HepG2 (cell line): ENCODE measurements at regions not wholly inside any gene's neighbourhood (a gene's known extent, or its start where the extent isn't known, plus 50 kb on each side); places are given as distances from the start of the nearest gene placed in this dataset.

Experiments
- ATAC-seq: fragments of 200-7000 bp; cut with Tn5 transposase; 3 replicates; pipeline ENCODE4 v1.9.1; 2020; ENCODE audit warnings: mild to moderate bottlenecking, moderate library complexity
- BruUV-seq: library from RNA; stranded (reverse); fragments of 400-500 nt; replicated peaks from 2 replicates; lab custom pipeline; 2021; lab: Mats Ljungman, UMichigan
- CTCF ChIA-PET: fragments of 300-600 bp; formaldehyde crosslinking; extraction: SDS; loops from one replicate; lab custom pipeline; 2021; ENCODE audit warnings: low total read pairs, inconsistent platforms, low intra/inter-chr PET ratio; lab: Yijun Ruan, JAX
- POLR2A ChIA-PET: fragments of 350-600 bp; sonication (Branson Sonifier 250); formaldehyde crosslinking; loops from one replicate; lab custom pipeline; 2020; ENCODE audit warnings: antibody characterized with exemption, inconsistent platforms; lab: Yijun Ruan, JAX
- DNase-seq: peaks from one replicate; pipeline ENCODE4 v3.0.0-alpha.2; 2015; ENCODE audit warnings: low spot score
- FAIRE-seq: peaks from 3 replicates; lab custom pipeline; 2011; peaks lifted over from hg19 to GRCh38; lab: Jason Lieb, UNC
- H2AFZ ChIP-seq: one replicate; pipeline ENCODE4 v1.6.1; 2011; ENCODE audit warnings: low read length, inconsistent platforms
- H3K27ac ChIP-seq: fragments of 300-600 bp; 3 replicates; pipeline ENCODE4 v1.8.0; 2011; ENCODE audit warnings: mixed run types, mild to moderate bottlenecking, mixed read lengths, low read length, inconsistent platforms; ENCODE audit not compliant: insufficient read depth; ENCODE audit errors: extremely low read length
- H3K27me3 ChIP-seq, 2 experiments: fragments of 200-600 bp in 1 of 2; 2 replicates in 1 of 2; 3 replicates in 1 of 2; pipeline versions ENCODE4 v1.6.0 to v1.8.0; 2011; ENCODE audit warnings: low read length in 2 of 2, mild to moderate bottlenecking in 2 of 2, moderate library complexity in 2 of 2, inconsistent platforms in 1 of 2; ENCODE audit not compliant: insufficient read depth in 2 of 2, control insufficient read depth in 1 of 2
- H3K36me3 ChIP-seq, 2 experiments: fragments of 200-600 bp in 1 of 2; replicated peaks in 1 of 2; 2 replicates in 1 of 2; 3 replicates in 1 of 2; pipeline versions ENCODE4 v1.5.1 to v1.8.0; 2011; ENCODE audit warnings: low read length in 2 of 2, inconsistent platforms in 1 of 2; ENCODE audit not compliant: insufficient read depth in 2 of 2, control insufficient read depth in 1 of 2
- H3K4me1 ChIP-seq: 2 replicates; pipeline ENCODE4 v1.5.1; 2012; ENCODE audit warnings: low read length, inconsistent platforms; ENCODE audit not compliant: insufficient read depth
- H3K4me2 ChIP-seq: 2 replicates; pipeline ENCODE4 v1.6.0; 2011; ENCODE audit warnings: low read depth, low read length, inconsistent platforms
- H3K4me3 ChIP-seq, 3 experiments: fragments of 200-600 bp in 1 of 3; sonication (generic), shearing (Covaris generic) in 1 of 3; replicated peaks in 1 of 3; 2 replicates each; pipeline ENCODE4 v1.5.1; 2011 to 2016; ENCODE audit warnings: low read length in 3 of 3, inconsistent platforms in 2 of 3, low read depth in 2 of 3, mild to moderate bottlenecking in 2 of 3, control low read depth in 1 of 3, mixed read lengths in 1 of 3; ENCODE audit not compliant: insufficient read depth in 1 of 3
- H3K79me2 ChIP-seq: one replicate; pipeline ENCODE4 v1.6.1; 2011; ENCODE audit warnings: low read length, inconsistent platforms; ENCODE audit not compliant: insufficient read depth
- H3K9ac ChIP-seq: 2 replicates; pipeline ENCODE4 v1.6.0; 2011; ENCODE audit warnings: mild to moderate bottlenecking, low read depth, low read length, inconsistent platforms; ENCODE audit not compliant: insufficient read depth
- H3K9me3 ChIP-seq: 2 replicates; pipeline ENCODE4 v1.5.1; 2012; ENCODE audit warnings: mild to moderate bottlenecking, low read length
- H4K20me1 ChIP-seq: 2 replicates; pipeline ENCODE4 v1.6.0; 2011; ENCODE audit warnings: inconsistent platforms, mild to moderate bottlenecking, low read length, moderate library complexity; ENCODE audit not compliant: insufficient read depth
- BORCS8-MEF2B ChIP-seq: sonication (generic); formaldehyde crosslinking; IDR thresholded peaks from 2 replicates; pipeline ENCODE4 v1.8.0; 2022; ENCODE audit warnings: mild to moderate bottlenecking, missing genetic modification reagents
- CHD4 ChIP-seq: fragments of 200-600 bp; sonication (generic); IDR thresholded peaks from 2 replicates; pipeline ENCODE4 v1.7.0; 2017; ENCODE audit warnings: mild to moderate bottlenecking, low read length, borderline replicate concordance
- HDAC2 ChIP-seq: sonication (generic); formaldehyde crosslinking; IDR thresholded peaks from 2 replicates; pipeline ENCODE4 v1.4.0; 2020; ENCODE audit warnings: missing genetic modification reagents
- KDM4B ChIP-seq: sonication (generic); formaldehyde crosslinking; IDR thresholded peaks from 2 replicates; pipeline ENCODE4 v1.4.0; 2020; ENCODE audit warnings: missing genetic modification reagents
- MIER3 ChIP-seq: IDR thresholded peaks from 2 replicates; pipeline ENCODE4 v1.6.1; 2016; ENCODE audit warnings: missing compliant biosample characterization, borderline replicate concordance
- PHF8 ChIP-seq: sonication (generic); formaldehyde crosslinking; IDR thresholded peaks from 2 replicates; pipeline ENCODE4 v1.5.0; 2020; ENCODE audit warnings: missing genetic modification reagents
- RCOR2 ChIP-seq: IDR thresholded peaks from 2 replicates; pipeline ENCODE4 v1.6.1; 2016; ENCODE audit warnings: missing biosample characterization, missing genetic modification reagents
- RXRA ChIP-seq: sonication (generic); formaldehyde crosslinking; IDR thresholded peaks from 2 replicates; pipeline ENCODE4 v1.5.1; 2020; ENCODE audit warnings: missing genetic modification reagents
- ZBTB38 ChIP-seq: sonication (generic); formaldehyde crosslinking; IDR thresholded peaks from 2 replicates; pipeline ENCODE4 v1.5.1; 2020; ENCODE audit warnings: mild to moderate bottlenecking, missing genetic modification reagents
- ZFP36L2 ChIP-seq: sonication (generic); formaldehyde crosslinking; IDR thresholded peaks from 2 replicates; pipeline ENCODE4 v1.4.0; 2020; ENCODE audit warnings: missing genetic modification reagents
- ZNF24 ChIP-seq: fragments of 450-650 bp; IDR thresholded peaks from 2 replicates; pipeline ENCODE4 v1.6.1; 2017; ENCODE audit warnings: antibody characterized with exemption, mild to moderate bottlenecking
- ZNF644 ChIP-seq: IDR thresholded peaks from 2 replicates; pipeline ENCODE4 v1.6.1; 2016; ENCODE audit warnings: low read depth
- ZNF720 ChIP-seq: sonication (generic); formaldehyde crosslinking; IDR thresholded peaks from 2 replicates; pipeline ENCODE4 v1.4.0; 2020; ENCODE audit warnings: missing genetic modification reagents
- WGBS: methylation state at CpG from one replicate; pipeline ENCODE4 v1.1.6; 2017; ENCODE audit warnings: low lambda C conversion rate; 5-methylcytosine and 5-hydroxymethylcytosine counted together
- in situ Hi-C: cut with HindIII; loops from 2 replicates; pipeline ENCODE4 v1.10.0; 2017; ENCODE audit warnings: low pct_unique_long_range_greater_than_20kb; ENCODE audit not compliant: extremely low pct_ligation_motif_present
- intact Hi-C: fragments of 100-400 bp; cut with micrococcal nuclease; formaldehyde crosslinking; loops from one replicate; pipeline ENCODE4 v1.10.0; 2022; ENCODE audit not compliant: unreplicated experiment
- TF ChIP-seq, protein P1 (sequence below): sonication (generic); formaldehyde crosslinking; IDR thresholded peaks from 2 replicates; pipeline ENCODE4 v1.5.1; 2020; ENCODE audit warnings: mild to moderate bottlenecking, missing genetic modification reagents, moderate library complexity
- TF ChIP-seq, protein P2 (sequence below): sonication (generic); formaldehyde crosslinking; IDR thresholded peaks from 2 replicates; pipeline ENCODE4 v1.4.0; 2020; ENCODE audit warnings: missing genetic modification reagents

DNA sequence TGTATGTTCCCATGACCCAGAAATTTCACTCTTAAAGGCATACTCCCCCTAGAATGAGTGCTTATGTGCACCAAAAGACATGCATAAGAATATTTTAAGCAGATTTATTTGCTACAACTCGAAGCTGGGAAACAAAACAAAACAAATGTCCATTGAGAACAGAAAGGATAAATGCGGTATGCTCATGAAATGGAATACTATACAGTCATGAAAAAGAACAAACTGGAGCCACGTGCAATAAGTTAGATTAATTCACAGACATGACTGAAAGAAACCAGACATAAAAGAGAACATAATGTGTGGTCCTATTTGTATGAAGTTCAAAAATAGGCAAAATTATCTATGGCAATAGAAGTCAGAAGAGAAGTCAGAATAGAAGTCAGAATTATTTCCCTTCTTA, 69.9 kb downstream of the TBX3 start:
- no TSS peak for BruUV-seq
- WGBS: 76% methylated on average over 3 of the region's 3 CpGs
- no peak for ATAC-seq
- H2AFZ ChIP-seq: no peak overlapping the region
- CTCF ChIA-PET: no interaction called here
- intact Hi-C loops: no loop called here
- no peaks in the 10 kb centered on the region for H3K36me3 ChIP-seq
- DNase-seq: no peak
- no peaks in the 10 kb centered on the region for H3K79me2 ChIP-seq
- H3K4me2 ChIP-seq: no peak overlapping the region
- FAIRE-seq: no peak
- TF ChIP-seq RCOR2 (CRISPR knock-in tag) (0 out of 2 replicates have a peak, but pooled peaks have one; percentile 18), ZFP36L2 (CRISPR knock-in tag) (no peak)
- TF ChIP-seq, all 625 proteins: peak for 1
- Histone ChIP-seq H3K27me3 (no peaks in the 10 kb centered on the region), H4K20me1 (no peaks in the 10 kb centered on the region), H3K4me3 (no peak overlapping the region), H3K9me3 (no peaks in the 10 kb centered on the region), H3K27ac (no peak overlapping the region), H3K9ac (no peak overlapping the region), H3K4me1 (peaks cover 65% of the 10 kb centered on the region)
- in situ Hi-C loops: no loop called here
- POLR2A ChIA-PET: interaction anchor here (1.0 kb wide), 1 partner anchor 70 kb away, joined by 3 read pairs; no protein-coding TSS in a partner anchor

DNA sequence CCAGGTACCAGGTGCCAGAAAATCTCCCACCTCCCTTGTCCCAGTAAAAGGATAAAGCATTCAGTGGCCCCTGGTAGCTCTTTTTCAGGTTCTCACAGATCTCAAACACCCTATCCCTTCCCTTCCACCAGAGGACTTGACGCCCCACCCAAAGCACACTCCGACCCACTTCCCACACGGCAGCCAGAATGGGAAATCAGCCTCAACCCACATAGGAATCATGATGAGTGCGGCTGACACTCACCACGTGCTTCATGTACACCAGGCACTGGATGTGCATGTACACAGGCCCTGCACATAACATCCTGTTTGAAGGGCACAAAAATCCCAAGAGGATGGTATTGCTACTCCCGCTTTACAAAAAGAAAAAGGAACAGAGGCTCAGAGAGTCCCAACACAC, 71.9 kb downstream of the TBX3 start:
- DNase-seq: no peak
- CTCF ChIA-PET: no interaction called here
- H3K27ac ChIP-seq: peak overlapping the region; percentile 91
- TF ChIP-seq CHD4 (no peak), KDM4B (CRISPR knock-in tag) (no peak), PHF8 (CRISPR knock-in tag) (no peak), ZBTB38 (CRISPR knock-in tag) (peak; percentile 76; the same call in 1 of the 2 replicates), RXRA (CRISPR knock-in tag) (no peak), HDAC2 (no peak), MIER3 (CRISPR knock-in tag) (no peak), ZNF720 (no peak), ZNF24 (no peak), BORCS8-MEF2B (CRISPR knock-in tag) (no peak), ZNF644 (CRISPR knock-in tag) (no peak)
- TF ChIP-seq, protein P1, sequence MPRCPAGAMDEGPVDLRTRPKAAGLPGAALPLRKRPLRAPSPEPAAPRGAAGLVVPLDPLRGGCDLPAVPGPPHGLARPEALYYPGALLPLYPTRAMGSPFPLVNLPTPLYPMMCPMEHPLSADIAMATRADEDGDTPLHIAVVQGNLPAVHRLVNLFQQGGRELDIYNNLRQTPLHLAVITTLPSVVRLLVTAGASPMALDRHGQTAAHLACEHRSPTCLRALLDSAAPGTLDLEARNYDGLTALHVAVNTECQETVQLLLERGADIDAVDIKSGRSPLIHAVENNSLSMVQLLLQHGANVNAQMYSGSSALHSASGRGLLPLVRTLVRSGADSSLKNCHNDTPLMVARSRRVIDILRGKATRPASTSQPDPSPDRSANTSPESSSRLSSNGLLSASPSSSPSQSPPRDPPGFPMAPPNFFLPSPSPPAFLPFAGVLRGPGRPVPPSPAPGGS: 0 out of 2 replicates have a peak, but pooled peaks have one; percentile 5
- TF ChIP-seq, protein P2, sequence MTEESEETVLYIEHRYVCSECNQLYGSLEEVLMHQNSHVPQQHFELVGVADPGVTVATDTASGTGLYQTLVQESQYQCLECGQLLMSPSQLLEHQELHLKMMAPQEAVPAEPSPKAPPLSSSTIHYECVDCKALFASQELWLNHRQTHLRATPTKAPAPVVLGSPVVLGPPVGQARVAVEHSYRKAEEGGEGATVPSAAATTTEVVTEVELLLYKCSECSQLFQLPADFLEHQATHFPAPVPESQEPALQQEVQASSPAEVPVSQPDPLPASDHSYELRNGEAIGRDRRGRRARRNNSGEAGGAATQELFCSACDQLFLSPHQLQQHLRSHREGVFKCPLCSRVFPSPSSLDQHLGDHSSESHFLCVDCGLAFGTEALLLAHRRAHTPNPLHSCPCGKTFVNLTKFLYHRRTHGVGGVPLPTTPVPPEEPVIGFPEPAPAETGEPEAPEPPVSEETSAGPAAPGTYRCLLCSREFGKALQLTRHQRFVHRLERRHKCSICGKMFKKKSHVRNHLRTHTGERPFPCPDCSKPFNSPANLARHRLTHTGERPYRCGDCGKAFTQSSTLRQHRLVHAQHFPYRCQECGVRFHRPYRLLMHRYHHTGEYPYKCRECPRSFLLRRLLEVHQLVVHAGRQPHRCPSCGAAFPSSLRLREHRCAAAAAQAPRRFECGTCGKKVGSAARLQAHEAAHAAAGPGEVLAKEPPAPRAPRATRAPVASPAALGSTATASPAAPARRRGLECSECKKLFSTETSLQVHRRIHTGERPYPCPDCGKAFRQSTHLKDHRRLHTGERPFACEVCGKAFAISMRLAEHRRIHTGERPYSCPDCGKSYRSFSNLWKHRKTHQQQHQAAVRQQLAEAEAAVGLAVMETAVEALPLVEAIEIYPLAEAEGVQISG (CRISPR knock-in tag): 0 out of 2 replicates have a peak, but pooled peaks have one; percentile 0

More for the DNA sequence above, 71.9 kb downstream of the TBX3 start:
- 62% methylated on average over 6 of the region's 6 CpGs for WGBS
- Histone ChIP-seq H4K20me1 (no peaks in the 10 kb centered on the region), H3K9ac (peak overlapping the region; percentile 69), H3K79me2 (no peaks in the 10 kb centered on the region), H3K4me1 (peaks cover 83% of the 10 kb centered on the region), H3K9me3 (no peaks in the 10 kb centered on the region), H3K36me3 (no peaks in the 10 kb centered on the region), H3K4me2 (peak overlapping the region; percentile 50), H3K4me3 (peak overlapping the region in 1 of 3 experiments; percentile 11; a peak in 1 of 6 replicates), H2AFZ (no peak overlapping the region), H3K27me3 (no peaks in the 10 kb centered on the region)
- intact Hi-C loops (no loop called here), in situ Hi-C loops (no loop called here)
- no TSS peak for BruUV-seq
- POLR2A ChIA-PET: interaction anchor here (0.9 to 1.4 kb wide), 10 partner anchors 9 to 811 kb away, joined by 3 to 11 read pairs (median 4); partner anchors contain the start of genes RBM19 and TBX3
- ATAC-seq (no peak; the same call in 1 of the 3 replicates), FAIRE-seq (no peak)
